HepG2 (cell line): ENCODE measurements at regions not wholly inside any gene's neighbourhood (a gene's known extent, or its start where the extent isn't known, plus 50 kb on each side); places are given as distances from the start of the nearest gene placed in this dataset.

Source experiments
- ATAC-seq: fragments of 200-7000 bp; cut with Tn5 transposase; 3 replicates; pipeline ENCODE4 v1.9.1; 2020; ENCODE audit warnings: mild to moderate bottlenecking, moderate library complexity
- BruUV-seq: library from RNA; stranded (reverse); fragments of 400-500 nt; replicated peaks from 2 replicates; lab custom pipeline; 2021; lab: Mats Ljungman, UMichigan
- CTCF ChIA-PET: fragments of 300-600 bp; formaldehyde crosslinking; extraction: SDS; loops from one replicate; lab custom pipeline; 2021; ENCODE audit warnings: low total read pairs, inconsistent platforms, low intra/inter-chr PET ratio; lab: Yijun Ruan, JAX
- POLR2A ChIA-PET: fragments of 350-600 bp; sonication (Branson Sonifier 250); formaldehyde crosslinking; loops from one replicate; lab custom pipeline; 2020; ENCODE audit warnings: antibody characterized with exemption, inconsistent platforms; lab: Yijun Ruan, JAX
- DNase-seq: peaks from one replicate; pipeline ENCODE4 v3.0.0-alpha.2; 2015; ENCODE audit warnings: low spot score
- FAIRE-seq: peaks from 3 replicates; lab custom pipeline; 2011; peaks lifted over from hg19 to GRCh38; lab: Jason Lieb, UNC
- H2AFZ ChIP-seq: one replicate; pipeline ENCODE4 v1.6.1; 2011; ENCODE audit warnings: low read length, inconsistent platforms
- H3K27ac ChIP-seq: fragments of 300-600 bp; 3 replicates; pipeline ENCODE4 v1.8.0; 2011; ENCODE audit warnings: mixed run types, mild to moderate bottlenecking, mixed read lengths, low read length, inconsistent platforms; ENCODE audit not compliant: insufficient read depth; ENCODE audit errors: extremely low read length
- H3K27me3 ChIP-seq, 2 experiments: fragments of 200-600 bp in 1 of 2; 2 replicates in 1 of 2; 3 replicates in 1 of 2; pipeline versions ENCODE4 v1.6.0 to v1.8.0; 2011; ENCODE audit warnings: low read length in 2 of 2, mild to moderate bottlenecking in 2 of 2, moderate library complexity in 2 of 2, inconsistent platforms in 1 of 2; ENCODE audit not compliant: insufficient read depth in 2 of 2, control insufficient read depth in 1 of 2
- H3K36me3 ChIP-seq, 2 experiments: fragments of 200-600 bp in 1 of 2; replicated peaks in 1 of 2; 2 replicates in 1 of 2; 3 replicates in 1 of 2; pipeline versions ENCODE4 v1.5.1 to v1.8.0; 2011; ENCODE audit warnings: low read length in 2 of 2, inconsistent platforms in 1 of 2; ENCODE audit not compliant: insufficient read depth in 2 of 2, control insufficient read depth in 1 of 2
- H3K4me1 ChIP-seq: 2 replicates; pipeline ENCODE4 v1.5.1; 2012; ENCODE audit warnings: low read length, inconsistent platforms; ENCODE audit not compliant: insufficient read depth
- H3K4me2 ChIP-seq: 2 replicates; pipeline ENCODE4 v1.6.0; 2011; ENCODE audit warnings: low read depth, low read length, inconsistent platforms
- H3K4me3 ChIP-seq, 3 experiments: fragments of 200-600 bp in 1 of 3; sonication (generic), shearing (Covaris generic) in 1 of 3; replicated peaks in 1 of 3; 2 replicates each; pipeline ENCODE4 v1.5.1; 2011 to 2016; ENCODE audit warnings: low read length in 3 of 3, inconsistent platforms in 2 of 3, low read depth in 2 of 3, mild to moderate bottlenecking in 2 of 3, control low read depth in 1 of 3, mixed read lengths in 1 of 3; ENCODE audit not compliant: insufficient read depth in 1 of 3
- H3K79me2 ChIP-seq: one replicate; pipeline ENCODE4 v1.6.1; 2011; ENCODE audit warnings: low read length, inconsistent platforms; ENCODE audit not compliant: insufficient read depth
- H3K9ac ChIP-seq: 2 replicates; pipeline ENCODE4 v1.6.0; 2011; ENCODE audit warnings: mild to moderate bottlenecking, low read depth, low read length, inconsistent platforms; ENCODE audit not compliant: insufficient read depth
- H3K9me3 ChIP-seq: 2 replicates; pipeline ENCODE4 v1.5.1; 2012; ENCODE audit warnings: mild to moderate bottlenecking, low read length
- H4K20me1 ChIP-seq: 2 replicates; pipeline ENCODE4 v1.6.0; 2011; ENCODE audit warnings: inconsistent platforms, mild to moderate bottlenecking, low read length, moderate library complexity; ENCODE audit not compliant: insufficient read depth
- GATA4 ChIP-seq: sonication (generic); IDR thresholded peaks from 2 replicates; pipeline ENCODE4 v1.6.1; 2016; ENCODE audit warnings: antibody characterized with exemption, low read depth, borderline replicate concordance
- GPN1 ChIP-seq: sonication (generic); formaldehyde crosslinking; IDR thresholded peaks from 2 replicates; pipeline ENCODE4 v1.5.1; 2020; ENCODE audit warnings: missing genetic modification reagents, borderline replicate concordance
- GZF1 ChIP-seq: sonication (generic); formaldehyde crosslinking; IDR thresholded peaks from 2 replicates; pipeline ENCODE4 v1.5.1; 2020; ENCODE audit warnings: mild to moderate bottlenecking, missing genetic modification reagents
- HOXD1 ChIP-seq: sonication (generic); formaldehyde crosslinking; IDR thresholded peaks from 2 replicates; pipeline ENCODE4 v1.5.0; 2020; ENCODE audit warnings: missing genetic modification reagents
- ISL2 ChIP-seq: sonication (generic); formaldehyde crosslinking; IDR thresholded peaks from 2 replicates; pipeline ENCODE4 v1.5.0; 2020; ENCODE audit warnings: missing genetic modification reagents
- MTERF4 ChIP-seq: sonication (generic); formaldehyde crosslinking; IDR thresholded peaks from 2 replicates; pipeline ENCODE4 v1.8.0; 2023; ENCODE audit warnings: mild to moderate bottlenecking, missing genetic modification reagents
- PCBP2 ChIP-seq: fragments of 200-400 bp; formaldehyde crosslinking; optimal IDR thresholded peaks from 2 replicates; pipeline ENCODE3; 2018; ENCODE audit warnings: low read length, low read depth; ENCODE audit not compliant: poor library complexity, severe bottlenecking
- PRDM15 ChIP-seq: sonication (generic); formaldehyde crosslinking; IDR thresholded peaks from 2 replicates; pipeline ENCODE4 v1.4.0; 2020; ENCODE audit warnings: missing genetic modification reagents
- SP4 ChIP-seq: sonication (generic); formaldehyde crosslinking; IDR thresholded peaks from 2 replicates; pipeline ENCODE4 v1.8.1; 2023; ENCODE audit warnings: mild to moderate bottlenecking, missing genetic modification reagents
- TBP ChIP-seq: sonication (generic); formaldehyde crosslinking; IDR thresholded peaks from 2 replicates; pipeline ENCODE4 v1.5.0; 2020; ENCODE audit warnings: missing genetic modification reagents
- ZBTB1 ChIP-seq: sonication (generic); formaldehyde crosslinking; IDR thresholded peaks from 2 replicates; pipeline ENCODE4 v1.4.0; 2020; ENCODE audit warnings: missing genetic modification reagents, borderline replicate concordance
- ZNF121 ChIP-seq: sonication (generic); formaldehyde crosslinking; IDR thresholded peaks from 2 replicates; pipeline ENCODE4 v1.5.0; 2020; ENCODE audit warnings: mild to moderate bottlenecking, missing genetic modification reagents
- ZNF501 ChIP-seq: sonication (generic); formaldehyde crosslinking; IDR thresholded peaks from 2 replicates; pipeline ENCODE4 v1.5.1; 2020; ENCODE audit warnings: mild to moderate bottlenecking, moderate library complexity, missing genetic modification reagents
- ZNF574 ChIP-seq: sonication (generic); formaldehyde crosslinking; IDR thresholded peaks from 2 replicates; pipeline ENCODE4 v1.4.0; 2020; ENCODE audit warnings: missing genetic modification reagents
- ZNF577 ChIP-seq: sonication (generic); formaldehyde crosslinking; IDR thresholded peaks from 2 replicates; pipeline ENCODE4 v1.4.0; 2020; ENCODE audit warnings: mild to moderate bottlenecking, low read depth, missing genetic modification reagents, borderline replicate concordance
- ZNF672 ChIP-seq: sonication (generic); formaldehyde crosslinking; IDR thresholded peaks from 2 replicates; pipeline ENCODE4 v1.8.1; 2022; ENCODE audit warnings: missing genetic modification reagents
- ZNF7 ChIP-seq: IDR thresholded peaks from 2 replicates; pipeline ENCODE4 v1.6.1; 2016; ENCODE audit warnings: missing biosample characterization, missing genetic modification reagents
- WGBS: methylation state at CpG from one replicate; pipeline ENCODE4 v1.1.6; 2017; ENCODE audit warnings: low lambda C conversion rate; 5-methylcytosine and 5-hydroxymethylcytosine counted together
- in situ Hi-C: cut with HindIII; loops from 2 replicates; pipeline ENCODE4 v1.10.0; 2017; ENCODE audit warnings: low pct_unique_long_range_greater_than_20kb; ENCODE audit not compliant: extremely low pct_ligation_motif_present
- intact Hi-C: fragments of 100-400 bp; cut with micrococcal nuclease; formaldehyde crosslinking; loops from one replicate; pipeline ENCODE4 v1.10.0; 2022; ENCODE audit not compliant: unreplicated experiment

- 44% methylated on average over 16 of the region's 17 CpGs for WGBS
- Histone ChIP-seq H3K4me3 (no peak overlapping the region), H2AFZ (no peak overlapping the region), H3K36me3 (no peaks in the 10 kb centered on the region), H3K27ac (no peak overlapping the region), H3K27me3 (peaks cover 2 to 26% of the 10 kb centered on the region in 2 experiments; a peak in 2 of 5 replicates), H3K9me3 (no peaks in the 10 kb centered on the region), H3K9ac (no peak overlapping the region), H3K4me1 (no peaks in the 10 kb centered on the region), H4K20me1 (0 out of 2 replicates have a peak, but pooled peaks cover 2% of the 10 kb centered on the region), H3K79me2 (no peaks in the 10 kb centered on the region), H3K4me2 (no peak overlapping the region)
- ATAC-seq (no peak), FAIRE-seq (no peak), DNase-seq (no peak)
- intact Hi-C loops (no loop called here), in situ Hi-C loops (no loop called here)
- POLR2A ChIA-PET: no interaction called here
- BruUV-seq: no TSS peak
- CTCF ChIA-PET: no interaction called here
- TF ChIP-seq GZF1 (CRISPR knock-in tag) (no peak), MTERF4 (CRISPR knock-in tag) (no peak), SP4 (CRISPR knock-in tag) (no peak), PRDM15 (CRISPR knock-in tag) (no peak), GPN1 (CRISPR knock-in tag) (no peak), ZNF7 (CRISPR knock-in tag) (no peak), PCBP2 (no peak), ZNF574 (CRISPR knock-in tag) (no peak), TBP (CRISPR knock-in tag) (no peak), GATA4 (no peak), ZNF121 (CRISPR knock-in tag) (no peak), ZBTB1 (no peak), ZNF672 (CRISPR knock-in tag) (no peak), ZNF577 (CRISPR knock-in tag) (no peak), HOXD1 (CRISPR knock-in tag) (no peak), ZNF501 (no peak), ISL2 (no peak)
These were observed 271.5 kb downstream of the TLE3 start for GRCh38 chr15:69825941-69826818.
